Upper lobe of left lung (tissue), 6 donors: ENCODE measurements at regions not wholly inside any gene's neighbourhood (a gene's known extent, or its start where the extent isn't known, plus 50 kb on each side); places are given as distances from the start of the nearest gene placed in this dataset.

ENCODE experiments used
- ATAC-seq, 2 donors: fragments of 200-7000 bp; cut with Tn5 transposase; one replicate each; pipeline ENCODE4 v1.9.1; 2022; ENCODE audit warnings: mild to moderate bottlenecking in 2 of 2, moderate library complexity in 2 of 2; ENCODE audit not compliant: low FRiP score in 2 of 2
- DNase-seq, 2 donors: peaks; one replicate each; pipeline ENCODE4 v3.0.0-alpha.2; 2019 to 2020
- H3K27ac ChIP-seq, 4 donors: fragments of 200-600 bp; sonication (generic); one replicate each; pipeline ENCODE4 v1.5.1; 2016 to 2019
- H3K27me3 ChIP-seq, 4 donors: fragments of 200-600 bp; sonication (generic); one replicate each; pipeline ENCODE4 v1.5.1; 2017 to 2019
- H3K36me3 ChIP-seq, 4 donors: fragments of 200-600 bp; sonication (generic); one replicate each; pipeline ENCODE4 v1.5.1; 2016 to 2019
- H3K4me1 ChIP-seq, 4 donors: fragments of 200-600 bp; sonication (generic); one replicate each; pipeline ENCODE4 v1.5.1; 2018 to 2019
- H3K4me3 ChIP-seq, 4 donors: fragments of 200-600 bp; sonication (generic); one replicate each; pipeline ENCODE4 v1.5.1; 2017 to 2019; ENCODE audit warnings: mild to moderate bottlenecking in 2 of 4, moderate library complexity in 1 of 4
- H3K9me3 ChIP-seq, 4 donors: fragments of 200-600 bp; sonication (generic); one replicate each; pipeline ENCODE4 v1.5.1; 2018 to 2019
- EP300 ChIP-seq, 4 donors: sonication (generic); formaldehyde crosslinking; IDR thresholded peaks; one replicate each; pipeline ENCODE4 v1.5.1; 2017; ENCODE audit warnings: antibody characterized with exemption in 4 of 4, control low read depth in 2 of 4
- POLR2A ChIP-seq, 4 donors: fragments of 450-650 bp; IDR thresholded peaks; one replicate each; pipeline ENCODE4 v1.5.1; 2016 to 2017; ENCODE audit warnings: antibody characterized with exemption in 4 of 4, mild to moderate bottlenecking in 2 of 4
- POLR2AphosphoS5 ChIP-seq, 2 donors: sonication (generic); formaldehyde crosslinking; IDR thresholded peaks; one replicate each; pipeline ENCODE4 v1.5.1; 2017; ENCODE audit warnings: antibody characterized with exemption in 2 of 2
- WGBS, 2 donors: methylation state at CpG; one replicate each; pipeline ENCODE4 v1.1.5; 2017 to 2018; 5-methylcytosine and 5-hydroxymethylcytosine counted together
- TF ChIP-seq, protein P1 (sequence below), 6 experiments: fragments of 450-650 bp in 4 of 6; fragments of 200-600 bp in 2 of 6; sonication (generic) in 2 of 6; IDR thresholded peaks; one replicate each; pipeline ENCODE4 v1.5.1; 2016 to 2019; ENCODE audit warnings: antibody characterized with exemption in 6 of 6
- donor health status: DM: no; HTN: no; CAD: no; lungs with moderate emphysema.
- donor health status: DM: no; HTN: yes; CAD: no; lungs with severe emphysema.

DNA sequence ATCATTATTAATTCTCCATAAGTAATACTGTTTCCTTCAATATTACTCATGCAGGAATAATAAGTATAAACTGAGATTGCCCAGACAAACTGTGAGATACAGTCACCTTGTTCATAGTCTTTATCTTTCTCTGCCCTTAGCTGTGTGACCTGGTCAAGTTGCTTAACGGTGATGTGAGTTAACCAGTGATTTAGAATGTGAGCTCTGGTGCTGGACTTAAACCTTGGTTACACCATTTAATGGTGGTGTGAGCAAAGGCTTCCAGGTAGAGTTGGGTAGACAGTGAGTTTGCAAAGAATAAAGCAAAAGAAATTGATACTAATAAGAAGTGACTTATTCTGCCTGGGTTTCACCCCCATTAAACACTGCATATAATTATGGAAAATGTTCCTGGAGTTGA is 86.2 kb upstream of the DEFB112 start:
- no peaks in the 10 kb centered on the region for H3K27me3 ChIP-seq
- no peak for TF ChIP-seq POLR2AphosphoS5 (IDR thresholded peaks at IDR 0.05)
- TF ChIP-seq POLR2A (IDR thresholded peaks at IDR 0.05): no peak
- TF ChIP-seq, protein P1, sequence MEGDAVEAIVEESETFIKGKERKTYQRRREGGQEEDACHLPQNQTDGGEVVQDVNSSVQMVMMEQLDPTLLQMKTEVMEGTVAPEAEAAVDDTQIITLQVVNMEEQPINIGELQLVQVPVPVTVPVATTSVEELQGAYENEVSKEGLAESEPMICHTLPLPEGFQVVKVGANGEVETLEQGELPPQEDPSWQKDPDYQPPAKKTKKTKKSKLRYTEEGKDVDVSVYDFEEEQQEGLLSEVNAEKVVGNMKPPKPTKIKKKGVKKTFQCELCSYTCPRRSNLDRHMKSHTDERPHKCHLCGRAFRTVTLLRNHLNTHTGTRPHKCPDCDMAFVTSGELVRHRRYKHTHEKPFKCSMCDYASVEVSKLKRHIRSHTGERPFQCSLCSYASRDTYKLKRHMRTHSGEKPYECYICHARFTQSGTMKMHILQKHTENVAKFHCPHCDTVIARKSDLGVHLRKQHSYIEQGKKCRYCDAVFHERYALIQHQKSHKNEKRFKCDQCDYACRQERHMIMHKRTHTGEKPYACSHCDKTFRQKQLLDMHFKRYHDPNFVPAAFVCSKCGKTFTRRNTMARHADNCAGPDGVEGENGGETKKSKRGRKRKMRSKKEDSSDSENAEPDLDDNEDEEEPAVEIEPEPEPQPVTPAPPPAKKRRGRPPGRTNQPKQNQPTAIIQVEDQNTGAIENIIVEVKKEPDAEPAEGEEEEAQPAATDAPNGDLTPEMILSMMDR (IDR thresholded peaks at IDR 0.05): no peak
- TF ChIP-seq EP300 (IDR thresholded peaks at IDR 0.05): no peak
- WGBS, 2 donors: 70 to 77% methylated on average over 1 of the region's 1 CpG
- H3K27ac ChIP-seq: no peak overlapping the region
- ATAC-seq (no peak), DNase-seq (no peak)
- H3K4me3 ChIP-seq: no peak overlapping the region
- no peaks in the 10 kb centered on the region for H3K4me1 ChIP-seq
- no peaks in the 10 kb centered on the region for H3K36me3 ChIP-seq
- no peaks in the 10 kb centered on the region for H3K9me3 ChIP-seq

DNA sequence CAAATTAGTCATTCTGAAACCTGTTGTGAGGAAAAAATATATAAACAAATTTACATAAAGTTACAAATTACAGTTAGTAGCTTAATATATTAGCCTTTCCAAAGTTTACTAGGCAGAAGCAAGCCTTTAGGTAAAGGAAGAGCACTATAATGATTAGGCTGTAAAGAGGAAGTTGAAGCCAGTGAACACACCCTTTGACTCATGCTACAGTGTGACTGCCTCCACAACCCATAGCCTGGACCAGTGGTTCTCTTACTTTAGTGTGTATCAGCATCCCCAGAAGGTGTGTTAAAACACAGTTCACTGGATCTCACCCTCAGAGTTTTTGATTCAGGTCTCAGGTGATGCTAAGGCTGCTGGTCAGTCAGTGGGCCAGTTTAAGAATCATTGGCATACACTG is 91.4 kb upstream of the DEFB112 start:
- no peaks in the 10 kb centered on the region for H3K36me3 ChIP-seq
- no peak overlapping the region for H3K27ac ChIP-seq
- no peaks in the 10 kb centered on the region for H3K27me3 ChIP-seq
- no peak overlapping the region for H3K4me3 ChIP-seq
- ATAC-seq (no peak), DNase-seq (no peak)
- H3K4me1 ChIP-seq: no peaks in the 10 kb centered on the region
- TF ChIP-seq POLR2A (IDR thresholded peaks at IDR 0.05): no peak
- TF ChIP-seq, protein P1 (IDR thresholded peaks at IDR 0.05): no peak
- no peak for TF ChIP-seq POLR2AphosphoS5 (IDR thresholded peaks at IDR 0.05)
- TF ChIP-seq EP300 (IDR thresholded peaks at IDR 0.05): no peak
- H3K9me3 ChIP-seq: no peaks in the 10 kb centered on the region

DNA sequence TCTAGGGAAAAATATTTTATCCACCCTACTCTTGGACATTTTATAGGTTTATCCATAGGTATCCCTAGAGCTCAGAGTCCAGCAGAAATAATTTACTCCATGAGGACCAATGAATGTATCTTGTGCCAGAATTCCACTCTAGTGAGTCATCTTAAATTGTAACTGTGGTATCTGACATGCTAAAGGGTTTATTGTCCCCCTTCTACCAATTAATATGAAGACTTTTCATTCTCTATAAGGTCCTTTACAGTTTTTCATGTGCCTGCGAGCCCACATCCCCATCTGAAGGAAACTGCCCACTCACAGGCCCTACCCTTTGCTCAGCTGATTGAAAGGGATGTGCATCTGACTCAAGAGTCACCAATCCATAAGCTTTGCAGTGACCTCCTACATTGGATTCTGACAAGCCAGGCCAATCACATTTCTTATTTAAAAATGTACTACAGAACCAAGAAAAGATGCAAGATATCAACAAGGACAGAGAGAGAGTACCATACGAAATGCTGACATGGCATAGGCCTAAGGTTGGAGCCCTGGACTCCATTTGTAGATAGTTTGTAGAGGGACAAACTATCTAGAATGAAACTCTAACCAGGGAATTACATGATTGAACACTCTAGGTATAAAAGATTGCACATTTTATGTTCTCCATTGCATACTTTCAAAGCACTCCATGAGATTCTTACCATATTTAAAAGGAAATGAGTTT is 93.4 kb upstream of the DEFB112 start:
- H3K36me3 ChIP-seq: no peaks in the 10 kb centered on the region
- H3K4me1 ChIP-seq: no peaks in the 10 kb centered on the region
- H3K27ac ChIP-seq: no peak overlapping the region
- no peaks in the 10 kb centered on the region for H3K9me3 ChIP-seq
- WGBS, 2 donors: 70 to 81% methylated on average over 2 of the region's 2 CpGs
- ATAC-seq: no peak
- H3K4me3 ChIP-seq: no peak overlapping the region
- no peak for TF ChIP-seq POLR2A (IDR thresholded peaks at IDR 0.05)
- no peak for DNase-seq
- no peaks in the 10 kb centered on the region for H3K27me3 ChIP-seq

DNA sequence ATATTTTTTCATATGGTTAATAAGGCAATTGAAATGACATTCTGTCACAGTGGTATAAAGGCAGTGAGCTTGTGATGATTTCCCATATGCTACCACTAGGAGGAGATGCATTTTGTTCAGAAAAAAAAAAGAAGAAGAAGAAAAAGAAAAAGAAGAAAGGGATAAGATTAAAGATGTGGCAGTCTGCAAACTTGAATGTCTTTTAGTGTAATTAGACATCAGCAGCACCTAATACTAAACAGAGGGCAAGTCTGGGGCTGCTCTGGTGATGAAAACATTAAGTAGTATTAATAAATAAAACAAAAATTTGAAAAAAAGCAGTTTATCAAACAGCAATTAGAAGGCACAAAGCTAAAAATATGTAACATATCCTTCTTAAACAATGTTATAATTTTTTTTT is 95.4 kb upstream of the DEFB112 start:
- Histone ChIP-seq H3K4me3 (no peak overlapping the region), H3K4me1 (no peaks in the 10 kb centered on the region), H3K9me3 (no peaks in the 10 kb centered on the region), H3K27ac (no peak overlapping the region), H3K36me3 (no peaks in the 10 kb centered on the region), H3K27me3 (no peaks in the 10 kb centered on the region)
- DNase-seq: no peak
- no peak for TF ChIP-seq POLR2A (IDR thresholded peaks at IDR 0.05)
- TF ChIP-seq, protein P1 (IDR thresholded peaks at IDR 0.05): peak in 2 of 6 experiments; percentile 12 to 27
- ATAC-seq: no peak

DNA sequence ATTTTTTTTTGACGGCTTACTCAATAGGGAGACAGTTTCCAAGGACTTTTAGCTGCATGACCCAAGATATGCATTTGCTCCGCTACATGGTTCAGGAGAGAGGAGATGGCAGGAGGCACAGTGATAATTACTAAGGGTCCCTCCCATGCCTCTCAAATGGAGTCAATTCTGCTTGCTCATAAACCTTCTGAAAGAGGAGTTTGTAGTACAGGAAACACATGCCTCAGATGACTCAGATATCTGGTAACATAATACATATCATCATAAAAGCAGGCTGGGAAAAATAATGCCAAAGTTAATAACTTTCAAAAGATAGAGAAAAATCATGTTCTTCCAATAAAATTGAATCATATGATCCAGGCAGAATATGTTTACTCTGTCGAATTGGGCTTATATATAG is 97.6 kb upstream of the DEFB112 start:
- 79 to 81% methylated on average over 3 of the region's 3 CpGs for WGBS, 2 donors
- no peaks in the 10 kb centered on the region for H3K36me3 ChIP-seq
- no peaks in the 10 kb centered on the region for H3K9me3 ChIP-seq
- DNase-seq (no peak), ATAC-seq (no peak)
- no peak overlapping the region for H3K27ac ChIP-seq
- no peaks in the 10 kb centered on the region for H3K27me3 ChIP-seq
- H3K4me3 ChIP-seq: no peak overlapping the region
- H3K4me1 ChIP-seq: no peaks in the 10 kb centered on the region
- TF ChIP-seq POLR2AphosphoS5 (IDR thresholded peaks at IDR 0.05) (no peak), POLR2A (IDR thresholded peaks at IDR 0.05) (no peak), EP300 (IDR thresholded peaks at IDR 0.05) (no peak)
- TF ChIP-seq, protein P1 (IDR thresholded peaks at IDR 0.05): no peak
